ENCODE measurements at regions not wholly inside any gene's neighbourhood (a gene's known extent, or its start where the extent isn't known, plus 50 kb on each side); places are given as distances from the start of the nearest gene placed in this dataset.
"Not testable (repeated sequence)": the region's sequence is repeated elsewhere in the genome, so short reads cannot be mapped to it uniquely, and the experiment has no call there.

DNA sequence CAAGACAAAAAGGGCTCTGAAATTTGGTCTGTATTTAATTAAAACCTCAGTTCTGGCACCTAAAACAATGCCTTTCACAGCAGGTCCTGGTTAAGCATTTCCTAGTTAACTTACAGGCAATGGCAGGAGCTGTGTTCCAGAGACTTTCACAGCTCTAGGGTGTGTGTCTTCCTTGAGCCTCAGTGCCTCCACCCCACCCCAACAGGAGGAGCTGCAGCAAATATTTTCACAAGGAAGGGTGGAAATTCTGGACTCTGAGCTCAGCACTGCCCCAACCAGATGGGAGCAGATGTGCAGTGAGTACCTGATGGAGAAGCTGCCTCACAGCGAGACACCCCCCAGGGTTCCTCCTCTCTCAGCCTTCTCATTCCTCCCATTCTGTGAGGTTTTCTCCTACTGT is 106.3 kb upstream of the SPATA12 start:
- TF ChIP-seq, protein P1, sequence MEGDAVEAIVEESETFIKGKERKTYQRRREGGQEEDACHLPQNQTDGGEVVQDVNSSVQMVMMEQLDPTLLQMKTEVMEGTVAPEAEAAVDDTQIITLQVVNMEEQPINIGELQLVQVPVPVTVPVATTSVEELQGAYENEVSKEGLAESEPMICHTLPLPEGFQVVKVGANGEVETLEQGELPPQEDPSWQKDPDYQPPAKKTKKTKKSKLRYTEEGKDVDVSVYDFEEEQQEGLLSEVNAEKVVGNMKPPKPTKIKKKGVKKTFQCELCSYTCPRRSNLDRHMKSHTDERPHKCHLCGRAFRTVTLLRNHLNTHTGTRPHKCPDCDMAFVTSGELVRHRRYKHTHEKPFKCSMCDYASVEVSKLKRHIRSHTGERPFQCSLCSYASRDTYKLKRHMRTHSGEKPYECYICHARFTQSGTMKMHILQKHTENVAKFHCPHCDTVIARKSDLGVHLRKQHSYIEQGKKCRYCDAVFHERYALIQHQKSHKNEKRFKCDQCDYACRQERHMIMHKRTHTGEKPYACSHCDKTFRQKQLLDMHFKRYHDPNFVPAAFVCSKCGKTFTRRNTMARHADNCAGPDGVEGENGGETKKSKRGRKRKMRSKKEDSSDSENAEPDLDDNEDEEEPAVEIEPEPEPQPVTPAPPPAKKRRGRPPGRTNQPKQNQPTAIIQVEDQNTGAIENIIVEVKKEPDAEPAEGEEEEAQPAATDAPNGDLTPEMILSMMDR (IDR thresholded peaks at IDR 0.05; ENCODE audit: low read depth, low read length, missing control alignments) = no peak
- DNase-seq (ENCODE audit: extremely low read depth, low read depth) = no peak
- H3K4me3 ChIP-seq (replicated peaks; ENCODE audit: low read depth, low read length) = no peak overlapping the region

DNA sequence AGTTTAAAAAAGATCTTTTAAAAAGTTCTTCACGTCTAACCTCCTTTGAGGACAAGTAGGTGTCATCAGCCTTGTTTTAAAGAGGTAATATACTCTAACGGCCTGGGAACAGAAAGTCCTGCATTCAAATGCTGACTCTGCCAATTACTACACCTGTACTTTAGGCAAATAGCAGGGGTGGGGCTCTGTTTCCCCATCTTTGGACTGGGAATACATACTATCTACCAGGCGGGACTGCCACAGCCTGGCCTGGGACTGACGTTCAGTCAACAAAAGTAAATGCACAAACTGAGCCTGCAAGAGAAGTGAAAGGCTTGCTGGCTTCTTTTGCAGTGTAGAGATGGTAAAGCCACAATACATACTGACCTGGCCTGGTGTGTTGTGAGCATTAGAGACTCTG is 107.6 kb upstream of the SPATA12 start:
- no peak for DNase-seq (ENCODE audit: extremely low read depth, low read depth)
- TF ChIP-seq, protein P1 (IDR thresholded peaks at IDR 0.05; ENCODE audit: low read depth, low read length, missing control alignments) = no peak
- no peak overlapping the region for H3K4me3 ChIP-seq (replicated peaks; ENCODE audit: low read depth, low read length)

DNA sequence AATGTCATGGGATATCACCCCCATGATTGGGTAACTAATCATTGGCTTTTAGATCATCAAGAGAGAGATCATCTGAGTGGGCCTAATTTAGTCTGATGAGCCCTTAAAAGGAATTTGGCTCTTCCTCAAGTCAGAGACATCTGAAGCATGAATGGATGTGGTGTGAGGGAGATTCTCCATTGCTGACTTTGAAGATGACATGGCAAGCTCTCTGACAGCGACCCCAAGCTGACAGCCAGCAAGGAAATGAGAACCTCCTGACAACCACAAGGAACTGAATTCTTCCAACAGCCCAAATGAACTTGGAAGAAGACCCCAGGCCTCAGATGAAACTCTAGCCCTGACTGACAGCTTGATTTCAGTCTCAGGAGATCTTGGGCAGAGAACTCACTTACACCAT is 108.4 kb upstream of the SPATA12 start:
- no peak for DNase-seq (ENCODE audit: extremely low read depth, low read depth)
- TF ChIP-seq, protein P1 (IDR thresholded peaks at IDR 0.05; ENCODE audit: low read depth, low read length, missing control alignments) = no peak
- no peak overlapping the region for H3K4me3 ChIP-seq (replicated peaks; ENCODE audit: low read depth, low read length)

DNA sequence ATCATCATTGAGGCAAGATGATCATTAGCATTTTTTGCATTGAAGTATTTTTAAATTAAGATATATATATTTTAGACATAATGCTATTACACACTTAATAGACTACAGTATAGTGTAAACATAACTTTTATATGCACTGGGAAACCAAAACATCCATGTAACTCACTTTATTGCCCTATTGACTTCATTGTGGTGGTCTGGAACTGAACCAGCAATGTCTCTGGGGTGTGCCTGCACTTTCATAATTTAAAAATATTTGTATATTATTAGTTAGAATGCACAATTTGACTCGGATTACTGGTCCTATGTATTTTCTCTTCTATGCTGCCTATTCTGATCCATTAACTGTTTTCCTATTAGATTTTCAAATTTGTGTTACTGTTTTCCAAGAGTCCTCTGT is 109.1 kb upstream of the SPATA12 start:
- TF ChIP-seq, protein P1 (IDR thresholded peaks at IDR 0.05; ENCODE audit: low read depth, low read length, missing control alignments) = no peak
- no peak overlapping the region for H3K4me3 ChIP-seq (replicated peaks; ENCODE audit: low read depth, low read length)
- no peak for DNase-seq (ENCODE audit: extremely low read depth, low read depth)

DNA sequence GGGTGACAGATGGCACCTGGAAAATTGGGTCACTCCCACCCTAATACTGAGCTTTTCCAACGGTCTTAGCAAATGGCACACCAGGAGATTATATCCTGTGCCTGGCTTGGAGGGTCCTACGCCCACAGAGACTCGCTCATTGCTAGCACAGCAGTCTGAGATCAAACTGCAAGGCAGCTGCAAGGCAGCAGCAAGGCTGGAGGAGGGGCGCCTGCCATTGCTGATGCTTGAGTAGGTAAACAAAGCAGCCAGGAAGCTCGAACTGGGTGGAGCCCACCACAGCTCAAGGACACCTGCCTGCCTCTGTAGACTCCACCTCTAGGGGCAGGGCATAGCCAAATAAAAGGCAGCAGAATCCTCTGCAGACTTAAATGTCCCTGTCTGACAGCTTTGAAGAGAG is 115.1 kb upstream of the SPATA12 start:
- not testable (repeated sequence) for H3K4me3 ChIP-seq (replicated peaks; ENCODE audit: low read depth, low read length); DNase-seq (ENCODE audit: extremely low read depth, low read depth)

DNA sequence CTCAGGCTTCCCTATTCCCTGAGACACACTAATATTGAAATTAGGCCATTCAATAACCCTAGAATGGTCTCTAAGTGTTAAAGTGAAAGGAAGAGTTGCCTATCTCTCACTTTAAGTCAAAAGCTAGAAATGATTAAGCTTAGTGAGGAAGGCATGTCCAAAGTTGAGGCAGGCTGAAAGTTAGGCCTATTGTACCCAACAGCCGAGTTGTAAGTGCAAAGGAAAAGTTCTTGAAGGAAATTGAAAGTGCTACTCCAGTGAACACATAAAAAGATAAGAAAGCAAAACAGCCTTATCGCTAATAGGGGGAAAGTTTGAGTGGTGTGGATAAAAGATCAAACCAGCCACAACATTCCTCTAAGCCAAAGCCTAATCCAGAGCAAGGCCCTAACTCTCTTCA is 117.9 kb upstream of the SPATA12 start:
- H3K4me3 ChIP-seq (replicated peaks; ENCODE audit: low read depth, low read length) = no peak overlapping the region
- TF ChIP-seq, protein P1 (IDR thresholded peaks at IDR 0.05; ENCODE audit: low read depth, low read length, missing control alignments) = no peak
- DNase-seq (ENCODE audit: extremely low read depth, low read depth) = no peak

DNA sequence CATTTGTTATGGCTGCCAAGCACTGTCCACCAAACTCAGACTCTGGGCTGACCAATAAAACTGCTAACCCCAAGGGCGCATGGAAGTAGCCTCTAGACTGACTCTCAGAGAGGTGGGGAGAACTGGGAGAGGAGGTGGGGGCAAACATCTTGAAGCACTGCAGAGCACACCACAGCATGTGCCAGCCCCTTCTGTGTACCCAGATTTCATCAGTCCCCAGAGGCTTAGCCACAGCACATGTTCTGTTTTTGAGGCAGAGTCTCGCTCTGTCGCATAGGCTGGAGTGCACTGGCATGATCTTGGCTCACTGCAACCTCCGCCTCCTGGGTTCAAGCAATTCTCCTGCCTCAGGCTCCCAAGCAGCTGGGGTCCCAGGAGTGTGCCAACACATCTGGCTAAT is 119.5 kb upstream of the SPATA12 start:
- TF ChIP-seq, protein P1 (IDR thresholded peaks at IDR 0.05; ENCODE audit: low read depth, low read length, missing control alignments) = no peak
- H3K4me3 ChIP-seq (replicated peaks; ENCODE audit: low read depth, low read length) = no peak overlapping the region
- no peak for DNase-seq (ENCODE audit: extremely low read depth, low read depth)
